Stimulated activated CD4-positive, alpha-beta T cell treated with anti-CD3 and anti-CD28 coated beads, Interleukin-12 subunit alpha, Interleukin-12 subunit beta, amount 100 ng/mL, for 48 hours (primary cell): ENCODE measurements at regions not wholly inside any gene's neighbourhood (a gene's known extent, or its start where the extent isn't known, plus 50 kb on each side); places are given as distances from the start of the nearest gene placed in this dataset.

Source experiments
- DNase-seq, 3 donors: peaks; one replicate each; pipeline ENCODE4 v3.0.0-alpha.2; 2020; ENCODE audit warnings: low read depth in 2 of 3, low spot score in 1 of 3

DNA sequence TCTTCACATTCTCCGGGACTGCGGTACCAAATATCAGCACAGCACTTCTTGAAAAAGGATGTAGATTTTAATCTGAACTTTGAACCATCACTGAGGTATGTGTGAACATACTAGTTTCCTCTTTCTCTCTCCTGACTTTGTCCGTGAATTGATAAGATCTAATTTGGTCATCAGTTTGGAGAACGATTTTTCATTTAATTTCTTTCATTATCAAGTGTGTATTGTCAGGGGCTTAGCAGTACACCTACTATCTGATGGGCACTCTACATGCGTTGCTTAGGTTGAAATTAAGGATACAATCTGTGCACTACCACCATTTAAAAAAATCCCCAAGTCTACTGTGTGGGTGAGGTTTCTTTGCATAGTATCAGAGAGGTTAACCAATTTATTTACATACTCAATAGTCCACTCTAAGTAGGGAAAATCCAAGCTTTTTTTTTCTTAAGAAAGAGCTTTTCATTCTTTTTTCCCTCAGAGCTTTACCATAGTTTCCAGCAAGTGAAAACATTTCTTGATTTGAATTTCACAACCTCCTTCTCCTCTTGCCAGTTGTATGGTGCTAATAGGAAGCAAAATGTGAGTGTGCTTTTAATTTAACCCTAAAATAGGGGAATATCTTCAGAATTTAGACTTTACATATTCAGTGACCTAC is 105.4 kb upstream of the ESR1 start:
- no peak for DNase-seq

DNA sequence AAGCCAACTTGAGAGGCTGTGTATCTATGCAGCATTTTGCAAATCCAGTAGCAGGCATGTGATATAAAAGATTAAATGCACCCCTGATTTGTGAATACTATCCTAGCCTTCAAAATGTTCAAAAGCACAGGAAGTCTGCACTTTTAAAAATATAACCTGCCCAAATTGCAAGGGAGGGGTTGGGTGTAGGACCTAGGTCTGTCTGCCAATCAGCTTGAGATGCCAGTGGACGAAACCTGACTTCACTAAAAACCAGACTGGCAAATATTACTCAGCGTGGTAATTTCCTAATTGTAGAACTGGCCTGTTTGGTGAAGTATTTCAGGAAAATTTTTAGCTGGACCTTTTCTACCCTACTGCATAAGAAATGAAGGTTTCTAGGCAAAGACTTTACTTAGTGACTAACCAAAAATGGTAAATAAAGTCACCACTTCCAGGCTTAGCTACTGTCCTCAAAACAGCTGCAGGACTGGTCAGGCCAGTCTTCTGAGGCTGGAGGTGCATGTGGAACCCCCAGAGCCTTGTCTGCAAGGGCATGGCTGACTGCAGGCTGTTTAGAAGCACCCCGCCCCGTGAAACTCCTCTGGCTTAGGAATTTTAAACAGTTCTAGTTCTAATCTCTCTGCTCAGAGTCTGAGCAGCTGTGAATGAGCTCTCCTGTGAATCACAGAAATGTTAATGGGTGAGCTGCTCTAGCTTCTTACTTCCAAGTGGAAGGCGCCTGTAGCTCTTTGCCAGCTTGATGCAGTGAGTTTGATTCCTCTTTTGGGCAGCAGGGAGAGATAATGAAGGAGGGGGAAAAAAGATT is 104.4 kb upstream of the ESR1 start:
- DNase-seq: no peak

DNA sequence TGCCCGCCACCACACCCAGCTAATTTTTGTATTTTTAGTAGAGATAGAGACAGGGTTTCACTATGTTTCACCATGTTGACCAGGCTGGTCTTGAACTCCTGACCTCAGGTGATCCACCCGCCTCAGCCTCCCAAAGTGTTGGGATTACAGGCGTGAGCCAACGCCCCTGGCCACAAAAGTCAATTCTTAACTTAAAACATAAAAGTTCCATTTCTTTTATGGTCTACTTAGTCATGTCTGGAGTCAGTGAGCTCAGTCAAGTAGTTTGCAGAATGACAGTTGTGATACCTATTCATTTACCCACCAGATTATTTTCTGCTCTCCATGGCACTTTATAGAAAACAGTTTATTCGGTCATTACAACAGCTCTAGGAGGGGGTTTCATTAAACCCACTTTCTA is 103.1 kb upstream of the ESR1 start:
- DNase-seq: peak in 2 of 3 donors; percentile 23 to 48

DNA sequence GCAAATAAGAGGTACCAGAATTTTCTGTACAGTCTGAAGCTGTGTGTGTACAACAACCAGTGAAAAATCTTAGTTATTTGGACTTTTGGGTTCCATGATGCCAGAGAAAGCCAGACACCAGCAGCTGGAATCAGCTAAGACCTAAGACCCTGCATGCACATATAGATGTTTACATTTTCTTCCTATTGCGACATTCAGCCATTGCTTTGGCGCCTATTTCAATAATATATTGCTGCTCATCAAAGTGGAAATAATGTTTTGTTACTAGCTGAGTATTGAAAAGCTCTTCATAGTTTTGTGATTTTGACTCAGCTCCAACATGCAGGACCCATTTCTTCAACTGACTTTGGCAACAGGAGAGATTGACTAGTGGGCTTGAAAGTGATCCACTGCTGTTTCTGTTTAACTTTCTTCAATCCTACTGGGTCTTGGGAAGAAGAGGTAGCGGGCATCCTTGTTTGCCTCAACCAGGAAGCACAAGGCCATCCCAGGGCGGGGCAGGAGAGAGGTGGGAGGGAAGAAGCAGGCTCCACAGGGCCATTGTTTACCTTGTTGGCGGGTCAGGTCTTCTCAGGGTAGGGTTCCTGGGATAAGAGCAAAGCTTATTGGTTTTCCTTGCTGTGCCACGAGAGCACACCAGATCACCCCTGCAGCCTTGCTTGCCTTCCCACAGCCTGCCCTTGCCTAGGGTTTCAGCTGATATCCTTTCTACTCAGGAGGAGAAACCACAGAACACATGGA is 101.3 kb upstream of the ESR1 start:
- DNase-seq: no peak

DNA sequence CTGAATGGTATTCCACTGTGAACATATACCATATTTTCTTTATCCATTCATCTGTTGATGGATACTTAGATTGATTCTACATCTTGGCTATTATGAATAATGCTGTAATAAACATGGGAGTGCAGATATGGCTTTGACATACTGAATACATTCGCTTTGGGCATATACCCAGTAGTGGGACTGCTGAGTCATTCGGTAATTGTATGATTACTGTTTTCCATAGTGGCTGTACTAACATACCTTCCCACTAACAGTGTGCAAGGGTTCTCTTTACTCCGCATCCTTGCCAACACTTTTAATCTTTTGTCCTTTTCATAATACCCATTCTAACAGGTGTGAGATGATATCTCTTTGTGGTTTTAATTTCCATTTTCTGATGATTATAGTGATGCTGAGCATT is 98.2 kb upstream of the ESR1 start:
- DNase-seq: no peak

DNA sequence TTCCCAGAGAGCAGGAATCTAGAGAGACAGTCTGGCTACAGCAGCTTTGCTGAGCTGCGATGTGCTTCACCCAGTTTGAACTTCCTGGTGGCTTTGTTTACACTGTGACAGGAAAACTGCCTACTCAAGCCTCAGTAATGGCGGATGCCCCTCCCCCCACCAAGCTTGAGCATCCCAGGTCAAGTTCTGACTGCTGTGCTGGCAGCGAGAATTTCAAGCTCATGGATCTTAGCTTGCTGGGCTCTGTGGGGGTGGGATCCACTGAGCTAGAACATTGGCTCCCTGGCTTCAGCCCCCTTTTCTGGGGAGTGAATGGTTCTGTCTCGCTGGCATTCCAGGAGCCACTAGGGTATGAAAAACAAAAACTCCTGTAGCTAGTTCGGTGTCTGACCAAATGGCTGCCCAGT is 91.0 kb upstream of the ESR1 start:
- no peak for DNase-seq

DNA sequence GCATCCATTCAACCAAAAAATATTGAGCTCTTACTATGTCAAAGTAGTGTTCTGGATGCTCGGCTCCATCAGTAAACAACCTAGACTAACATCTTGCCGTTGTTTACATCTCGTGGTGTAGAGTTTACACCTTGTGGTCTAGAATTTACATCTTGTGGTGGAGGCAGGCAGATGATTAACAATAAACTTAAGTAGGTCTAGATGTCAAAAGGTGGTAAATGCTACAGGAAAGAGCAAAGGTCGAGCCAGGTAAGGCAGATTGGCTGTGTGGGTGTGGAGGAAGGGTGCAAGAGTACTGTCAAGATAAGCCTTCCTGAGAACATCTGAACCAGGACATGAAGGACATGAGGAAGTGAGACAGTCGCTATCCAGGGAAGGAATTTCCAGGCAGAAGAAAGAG is 88.4 kb upstream of the ESR1 start:
- no peak for DNase-seq

DNA sequence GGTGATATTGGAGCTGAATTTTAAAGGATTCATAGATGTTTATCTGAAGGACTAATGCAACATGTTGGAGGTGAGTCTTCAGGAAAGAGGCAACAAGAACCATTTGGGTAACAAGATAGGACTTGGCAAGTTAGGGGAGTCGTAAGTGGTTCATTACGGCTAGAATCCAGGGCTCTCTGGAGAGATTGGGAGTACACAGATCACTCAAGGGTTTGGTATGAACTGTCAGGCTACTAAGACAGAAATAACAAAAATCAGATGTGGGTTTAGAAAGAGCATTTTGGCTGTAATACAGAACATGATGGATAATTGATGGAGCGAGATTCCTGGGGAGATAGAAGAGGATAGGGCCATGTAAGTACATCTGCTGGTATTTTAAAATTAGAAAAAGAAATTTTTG is 86.3 kb upstream of the ESR1 start:
- DNase-seq: no peak

DNA sequence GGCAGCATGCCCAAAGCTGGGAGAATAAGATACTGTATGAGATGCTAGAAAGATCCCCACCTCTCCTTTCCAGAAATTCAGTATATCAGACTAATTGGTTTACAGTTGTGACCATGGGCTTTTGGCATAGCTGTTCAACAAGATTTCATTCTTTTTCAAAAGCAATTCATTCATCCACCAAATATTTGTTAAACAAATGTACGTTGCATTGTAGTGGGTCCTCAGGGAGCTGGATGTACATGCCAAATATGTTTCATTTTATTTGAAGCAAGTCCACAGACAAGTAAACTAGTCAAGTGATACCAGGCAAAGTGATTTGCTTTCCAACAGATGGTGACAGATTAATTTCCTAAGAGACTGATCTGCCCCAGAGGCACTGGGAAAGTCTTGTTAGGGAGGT is 85.8 kb upstream of the ESR1 start:
- no peak for DNase-seq

DNA sequence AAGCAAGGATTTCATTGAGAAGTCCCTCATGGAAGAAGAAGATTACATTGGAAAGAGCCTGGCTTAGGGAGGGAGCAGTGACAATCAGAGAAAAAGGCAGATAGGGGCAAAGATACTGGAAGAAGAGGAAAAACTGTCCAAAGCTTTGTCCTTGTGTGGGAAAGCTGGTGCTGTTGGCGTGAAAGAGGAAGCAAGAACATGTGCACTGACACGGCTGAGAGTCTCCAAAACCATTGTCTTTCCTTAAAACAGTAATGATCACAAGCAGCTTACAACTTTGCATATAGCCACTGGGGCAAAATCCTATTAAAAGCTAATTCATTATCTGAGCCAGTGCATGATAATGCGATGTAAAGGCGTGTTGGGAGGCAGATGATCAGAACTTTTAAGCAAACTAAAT is 85.1 kb upstream of the ESR1 start:
- no peak for DNase-seq

DNA sequence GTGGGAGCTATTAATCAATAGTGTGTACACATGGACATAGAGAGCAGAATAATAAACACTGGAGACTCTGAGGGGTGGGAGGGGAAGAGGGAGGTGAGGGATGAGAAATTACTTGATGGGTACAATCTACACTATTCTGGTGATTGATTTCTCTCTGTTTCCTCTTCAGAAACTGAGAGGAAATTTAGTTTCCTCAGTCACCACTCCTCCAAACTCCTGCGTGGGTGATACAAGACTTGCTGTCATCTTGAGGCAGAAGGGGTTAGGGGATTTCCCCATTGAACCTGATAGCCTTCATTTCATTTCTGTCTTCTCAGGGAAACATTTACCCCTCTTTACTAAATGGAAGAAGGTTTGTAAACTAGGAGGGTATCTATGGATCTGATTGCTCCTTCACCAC is 84.3 kb upstream of the ESR1 start:
- peak; percentile 33 to 48 (median 45) for DNase-seq

DNA sequence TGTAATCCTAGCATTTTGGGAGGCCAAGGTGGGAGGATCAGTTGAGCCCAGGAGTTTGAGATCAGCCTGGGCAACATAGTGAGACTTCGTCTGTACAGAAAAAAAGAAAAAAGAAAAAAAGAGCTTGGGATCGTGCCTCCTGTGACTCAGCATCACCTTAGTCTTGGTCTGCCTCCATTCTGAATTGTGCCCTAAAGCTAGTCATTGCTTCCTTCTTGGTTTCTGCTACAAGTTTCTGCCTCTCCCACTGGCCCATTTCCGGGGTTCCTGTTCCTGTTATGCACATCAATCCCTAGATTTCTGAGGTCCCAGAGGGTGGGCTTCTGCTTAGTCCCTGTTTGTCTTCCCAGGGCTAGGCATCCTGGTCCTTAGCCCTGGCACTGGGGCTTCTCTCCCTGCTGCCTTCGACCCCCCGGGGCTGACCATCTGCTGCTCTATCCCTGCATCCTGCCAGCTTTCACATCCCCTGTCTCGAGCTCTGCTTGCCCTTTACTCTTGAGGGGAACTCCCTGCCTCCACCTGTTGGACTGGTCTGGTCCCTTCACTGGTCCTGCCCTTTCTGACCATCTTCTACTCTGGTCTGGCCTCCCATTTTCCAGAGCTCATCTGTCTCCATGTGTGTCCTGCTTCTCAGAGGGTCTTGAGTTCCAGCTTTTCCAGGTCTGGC is 77.5 kb upstream of the ESR1 start:
- DNase-seq: no peak

DNA sequence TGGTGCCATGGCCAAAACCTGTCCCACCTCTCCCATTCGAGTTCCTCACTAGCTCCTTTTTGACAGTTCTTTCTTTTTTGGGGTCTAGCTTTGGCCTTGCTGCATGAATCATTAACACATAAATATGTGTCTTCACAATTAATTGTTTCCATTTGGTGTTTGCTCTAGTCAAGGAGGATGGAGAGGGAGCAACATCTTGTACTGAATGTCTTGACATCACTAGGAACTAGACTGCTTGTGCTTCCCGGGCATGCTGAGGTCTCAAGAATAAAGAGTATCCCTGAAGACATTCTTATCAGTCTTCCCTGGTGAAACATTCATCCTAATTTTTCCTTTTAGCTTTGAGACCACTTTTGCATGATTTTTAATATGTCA is 77.0 kb upstream of the ESR1 start:
- no peak for DNase-seq

DNA sequence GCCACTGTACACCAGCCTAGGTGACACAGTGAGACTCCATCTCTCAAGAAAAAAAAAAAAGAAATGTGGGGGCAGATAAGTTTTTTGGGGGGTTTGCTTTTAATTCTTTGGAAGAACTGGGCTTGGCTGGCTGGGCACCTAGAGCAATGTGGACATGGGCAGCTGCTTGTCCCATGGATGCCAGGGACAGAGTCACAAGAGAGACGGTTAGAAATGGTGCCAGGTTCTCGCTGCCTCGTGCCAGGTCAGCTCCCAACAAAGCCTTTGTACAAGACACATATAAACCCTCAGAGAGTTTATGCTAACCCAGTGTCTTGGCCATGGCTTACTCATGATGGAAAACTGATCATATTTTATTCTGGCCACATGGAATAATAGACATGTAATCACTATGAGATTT is 76.2 kb upstream of the ESR1 start:
- DNase-seq: no peak

DNA sequence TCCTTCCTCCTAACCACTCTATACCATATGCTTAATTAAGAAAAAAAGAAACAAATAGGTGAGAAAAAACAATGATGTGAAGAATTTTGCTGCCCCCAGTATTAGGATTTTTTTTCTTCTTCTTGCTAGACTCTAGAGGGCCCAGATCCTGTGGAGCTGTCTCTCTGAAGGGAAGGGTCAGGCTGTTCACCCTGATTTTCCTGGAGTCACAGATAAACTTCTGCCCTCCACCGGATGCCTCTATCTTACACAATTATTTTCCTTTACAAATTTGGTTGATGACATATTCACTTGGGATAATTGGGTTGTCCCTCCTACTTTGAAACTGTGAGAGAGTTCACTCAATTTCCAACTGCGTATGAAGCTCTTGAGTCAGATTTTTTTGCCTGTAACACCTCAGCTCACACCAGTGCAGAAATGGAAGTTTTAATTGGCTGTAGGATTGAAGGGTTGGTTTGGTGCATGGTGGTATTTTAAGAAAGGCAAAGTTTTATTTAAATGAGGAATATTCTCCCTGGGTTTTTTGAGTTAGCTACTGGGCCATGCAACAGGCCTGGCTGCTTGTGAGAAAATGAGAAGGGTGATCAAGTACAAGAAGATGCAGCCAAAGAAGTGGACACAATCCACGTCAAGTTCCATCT is 73.7 kb upstream of the ESR1 start:
- no peak for DNase-seq

DNA sequence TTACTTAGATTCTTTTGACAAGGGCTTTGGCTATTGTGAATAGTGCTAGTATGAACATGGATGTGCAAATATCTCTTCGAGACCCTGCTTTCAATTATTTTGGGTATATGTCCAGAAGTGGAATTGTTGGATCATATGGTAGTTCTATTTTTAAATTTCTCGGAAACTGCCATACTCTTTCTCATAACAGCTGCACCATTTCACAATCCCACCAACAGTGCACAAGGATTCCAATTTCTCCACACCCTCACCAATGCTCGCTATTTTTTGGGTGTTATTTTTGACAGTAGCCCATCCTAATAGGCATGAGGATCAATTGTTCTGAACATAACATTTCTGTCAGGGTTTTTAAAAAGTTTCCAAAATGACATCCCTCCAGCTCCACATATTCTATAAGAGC is 69.2 kb upstream of the ESR1 start:
- DNase-seq: no peak

DNA sequence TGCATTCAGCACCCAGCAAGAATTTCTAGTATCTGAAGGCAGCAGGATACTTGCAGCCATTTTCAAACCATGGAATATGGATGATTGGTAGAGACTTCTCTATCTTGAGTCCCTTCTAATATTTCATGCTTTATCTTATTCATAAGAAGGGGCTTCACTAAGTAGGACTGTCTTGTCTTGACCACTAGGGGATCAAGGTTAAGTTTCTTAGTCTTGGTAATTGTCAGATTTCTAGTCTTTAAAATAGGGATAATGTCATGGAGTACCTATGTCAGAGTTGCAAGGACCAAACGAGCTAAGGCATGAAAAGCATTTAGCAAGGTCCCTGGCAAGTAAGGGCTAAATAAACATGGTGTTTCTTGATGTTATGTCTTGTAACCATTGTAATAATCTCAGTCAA is 68.5 kb upstream of the ESR1 start:
- DNase-seq: no peak

DNA sequence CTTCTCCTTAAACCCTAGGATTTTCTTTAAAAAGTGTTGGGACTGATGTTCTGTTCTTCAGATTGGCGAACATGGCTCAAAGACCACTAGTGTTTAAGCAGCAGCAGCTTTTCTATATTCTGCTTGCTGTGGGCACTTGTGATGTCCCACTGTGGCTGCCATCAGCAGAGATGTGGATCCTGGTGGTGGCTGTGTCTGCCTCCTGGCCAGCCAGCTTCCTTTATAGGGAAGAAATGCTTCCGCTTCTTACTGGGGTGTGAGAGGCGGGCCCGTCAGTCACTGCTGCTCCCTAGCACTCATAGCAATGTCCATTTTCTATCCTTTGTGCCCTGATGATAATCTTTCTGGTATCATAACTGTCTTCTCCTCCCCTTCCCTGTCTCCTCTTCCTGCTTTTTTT is 66.7 kb upstream of the ESR1 start:
- no peak for DNase-seq

DNA sequence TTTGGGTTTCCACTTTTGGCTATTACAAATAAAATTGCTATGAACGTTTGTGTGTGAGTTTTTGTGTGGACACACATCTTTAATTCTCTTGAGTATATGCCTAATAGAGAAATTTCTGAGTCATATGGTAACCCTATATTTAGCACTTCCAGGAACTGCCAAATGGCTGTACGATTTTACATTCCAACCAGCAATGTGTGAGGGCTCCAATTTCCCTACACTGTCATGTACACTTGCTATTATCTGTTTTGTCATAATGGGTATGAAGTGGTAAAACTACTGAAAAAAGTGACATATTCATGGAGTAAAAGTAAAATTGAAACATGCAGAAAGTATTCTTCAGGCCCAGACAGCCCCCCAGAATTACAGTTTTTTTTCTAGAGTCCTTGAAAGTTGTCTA is 59.6 kb upstream of the ESR1 start:
- DNase-seq: no peak

DNA sequence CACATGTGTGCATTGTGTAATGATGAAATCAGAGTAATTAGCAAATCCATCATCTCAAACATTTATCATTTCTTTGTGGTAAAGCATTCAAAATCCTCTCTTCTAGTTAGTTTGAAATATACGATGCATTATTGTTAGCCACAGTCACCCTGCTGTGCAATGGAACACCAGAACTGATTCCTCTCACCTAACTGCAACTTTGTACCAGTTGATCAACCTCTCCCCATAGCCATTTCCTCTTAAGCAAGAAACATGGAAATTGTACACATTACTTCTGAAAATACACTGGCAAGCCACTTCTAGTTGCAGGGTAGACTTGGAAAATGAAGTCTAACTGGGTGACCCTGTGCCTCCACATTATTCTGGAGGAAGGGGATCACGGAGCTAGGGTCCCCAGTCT is 58.1 kb upstream of the ESR1 start:
- DNase-seq: no peak

DNA sequence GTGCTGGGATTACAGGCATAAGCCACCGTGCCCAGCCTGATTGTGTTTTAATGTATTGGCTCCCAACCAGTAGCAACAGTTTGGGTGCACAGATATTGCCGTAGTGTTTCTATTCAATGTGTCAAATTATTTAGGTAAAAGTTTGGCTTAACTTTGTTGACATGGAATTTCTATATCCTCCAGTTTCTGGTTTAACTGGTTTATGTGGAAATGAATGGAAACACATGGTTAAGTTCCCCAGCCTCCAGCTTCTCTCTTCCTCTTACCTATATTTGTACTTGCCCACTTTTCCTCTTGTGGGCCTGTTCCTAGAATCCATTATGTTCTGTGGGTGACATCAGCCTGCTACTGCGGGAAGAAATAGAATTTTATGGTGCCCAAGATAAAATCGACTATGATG is 53.9 kb upstream of the ESR1 start:
- DNase-seq: no peak
